HEK293T (cell line): ENCODE measurements at regions not wholly inside any gene's neighbourhood (a gene's known extent, or its start where the extent isn't known, plus 50 kb on each side); places are given as distances from the start of the nearest gene placed in this dataset.

Experiments
- BHLHE40 ChIP-seq: fragments of 450-650 bp; IDR thresholded peaks from 2 replicates; pipeline ENCODE4 v1.6.1; 2016; ENCODE audit warnings: mild to moderate bottlenecking, moderate library complexity, borderline replicate concordance
- CTBP1 ChIP-seq: fragments of 450-650 bp; IDR thresholded peaks from 2 replicates; pipeline ENCODE4 v1.6.1; 2016; ENCODE audit warnings: borderline replicate concordance
- ELF4 ChIP-seq: fragments of 450-650 bp; IDR thresholded peaks from 2 replicates; pipeline ENCODE4 v1.6.1; 2017; ENCODE audit warnings: antibody characterized with exemption
- FOXK2 ChIP-seq: fragments of 450-650 bp; IDR thresholded peaks from 2 replicates; pipeline ENCODE4 v1.6.1; 2016; ENCODE audit warnings: mild to moderate bottlenecking
- FOXM1 ChIP-seq: fragments of 450-650 bp; IDR thresholded peaks from 2 replicates; pipeline ENCODE4 v1.6.1; 2017; ENCODE audit warnings: mild to moderate bottlenecking, borderline replicate concordance

DNA sequence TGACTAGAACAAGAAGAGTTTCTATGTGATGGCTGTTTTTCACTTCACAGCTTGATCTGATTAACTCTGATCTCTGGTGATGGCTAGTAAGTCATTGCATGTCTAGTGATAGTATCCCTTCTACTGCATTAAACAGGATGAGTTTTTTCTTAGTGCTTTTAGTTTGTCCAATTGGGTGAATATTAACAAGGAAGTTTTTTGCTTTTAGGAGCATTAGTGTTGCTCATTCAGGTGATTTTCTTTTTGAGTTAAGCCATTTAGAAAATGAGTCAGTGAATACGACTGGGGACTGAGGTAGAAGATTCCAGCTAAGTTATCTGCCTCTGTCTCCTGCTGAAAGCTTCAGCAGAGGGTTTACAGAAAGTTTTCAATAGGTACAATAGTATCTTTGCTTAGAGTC, 306.7 kb downstream of the PIK3C3 start:
- TF ChIP-seq CTBP1 (no peak), ELF4 (no peak), FOXM1 (no peak), BHLHE40 (no peak), FOXK2 (no peak)
